ENCODE measurements at regions not wholly inside any gene's neighbourhood (a gene's known extent, or its start where the extent isn't known, plus 50 kb on each side); places are given as distances from the start of the nearest gene placed in this dataset.

DNA sequence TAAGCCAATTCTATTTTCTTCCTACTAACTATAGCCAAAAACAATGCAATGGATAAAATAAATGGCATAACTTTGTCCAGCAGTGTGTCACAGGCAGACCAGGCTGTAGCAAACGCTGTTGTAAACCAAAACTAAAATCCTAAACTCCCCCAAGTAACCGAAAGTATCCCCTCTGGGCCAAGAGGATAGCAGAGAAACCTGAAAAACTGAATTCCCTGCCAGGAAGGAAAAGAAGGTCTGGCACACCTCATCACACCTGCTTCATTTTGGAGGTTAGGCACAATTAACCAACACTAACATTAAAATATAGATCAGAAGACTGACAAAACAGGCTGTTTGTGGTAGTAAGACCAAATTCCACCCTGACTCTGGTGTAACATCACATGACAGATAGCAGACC, 356.8 kb upstream of the C1orf87 start:
- Histone ChIP-seq H3K4me2 (ENCODE audit: low read length) (no peak overlapping the region), H3K36me3 (ENCODE audit: control insufficient read depth, low read length) (no peaks in the 10 kb centered on the region), H3K27me3 (ENCODE audit: control insufficient read depth, low read length) (no peaks in the 10 kb centered on the region), H3K9me3 (ENCODE audit: control insufficient read depth, insufficient read depth, low read length) (no peaks in the 10 kb centered on the region; the same call in 1 of the 2 replicates), H3K4me3 (ENCODE audit: low read length) (no peak overlapping the region), H3K4me1 (ENCODE audit: control insufficient read depth, low read length) (no peaks in the 10 kb centered on the region), H4K20me1 (ENCODE audit: control insufficient read depth, insufficient read depth, low read depth, low read length) (no peaks in the 10 kb centered on the region), H3K79me2 (ENCODE audit: control insufficient read depth, low read length) (no peaks in the 10 kb centered on the region), H3K27ac (ENCODE audit: low read depth, low read length) (no peak overlapping the region), H3K9me2 (replicated peaks; ENCODE audit: control insufficient read depth, low read length) (no peaks in the 10 kb centered on the region), H3F3A (ENCODE audit: control insufficient read depth, insufficient read depth) (no peaks in the 10 kb centered on the region)
- TF ChIP-seq, protein P1, sequence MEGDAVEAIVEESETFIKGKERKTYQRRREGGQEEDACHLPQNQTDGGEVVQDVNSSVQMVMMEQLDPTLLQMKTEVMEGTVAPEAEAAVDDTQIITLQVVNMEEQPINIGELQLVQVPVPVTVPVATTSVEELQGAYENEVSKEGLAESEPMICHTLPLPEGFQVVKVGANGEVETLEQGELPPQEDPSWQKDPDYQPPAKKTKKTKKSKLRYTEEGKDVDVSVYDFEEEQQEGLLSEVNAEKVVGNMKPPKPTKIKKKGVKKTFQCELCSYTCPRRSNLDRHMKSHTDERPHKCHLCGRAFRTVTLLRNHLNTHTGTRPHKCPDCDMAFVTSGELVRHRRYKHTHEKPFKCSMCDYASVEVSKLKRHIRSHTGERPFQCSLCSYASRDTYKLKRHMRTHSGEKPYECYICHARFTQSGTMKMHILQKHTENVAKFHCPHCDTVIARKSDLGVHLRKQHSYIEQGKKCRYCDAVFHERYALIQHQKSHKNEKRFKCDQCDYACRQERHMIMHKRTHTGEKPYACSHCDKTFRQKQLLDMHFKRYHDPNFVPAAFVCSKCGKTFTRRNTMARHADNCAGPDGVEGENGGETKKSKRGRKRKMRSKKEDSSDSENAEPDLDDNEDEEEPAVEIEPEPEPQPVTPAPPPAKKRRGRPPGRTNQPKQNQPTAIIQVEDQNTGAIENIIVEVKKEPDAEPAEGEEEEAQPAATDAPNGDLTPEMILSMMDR (IDR thresholded peaks at IDR 0.05; ENCODE audit: low read depth, low read length, poor library complexity, severe bottlenecking): no peak
- no peak for TF ChIP-seq EZH2phosphoT487 (IDR thresholded peaks at IDR 0.05; ENCODE audit: borderline replicate concordance, low read length)

DNA sequence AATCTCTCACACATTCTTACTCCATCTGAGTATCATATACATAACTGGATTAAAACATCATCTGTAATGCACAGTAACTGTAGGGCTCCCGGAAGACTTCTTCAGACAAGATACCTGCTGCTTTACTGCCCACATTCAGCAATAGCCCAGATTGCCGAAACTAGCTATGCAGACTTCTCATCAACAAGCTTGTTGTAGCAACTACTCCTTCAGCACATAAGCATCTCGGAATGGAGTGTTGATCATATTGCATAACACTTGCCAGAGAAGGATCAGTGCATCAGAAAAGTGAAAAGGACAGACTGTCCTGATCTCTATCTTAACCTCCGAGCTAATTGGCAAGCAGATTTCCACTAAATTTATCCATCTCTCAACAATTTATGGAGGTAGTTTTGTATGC, 354.6 kb upstream of the C1orf87 start:
- no peaks in the 10 kb centered on the region for H3K36me3 ChIP-seq (ENCODE audit: control insufficient read depth, low read length)
- no peak overlapping the region for H3K4me3 ChIP-seq (ENCODE audit: low read length)

DNA sequence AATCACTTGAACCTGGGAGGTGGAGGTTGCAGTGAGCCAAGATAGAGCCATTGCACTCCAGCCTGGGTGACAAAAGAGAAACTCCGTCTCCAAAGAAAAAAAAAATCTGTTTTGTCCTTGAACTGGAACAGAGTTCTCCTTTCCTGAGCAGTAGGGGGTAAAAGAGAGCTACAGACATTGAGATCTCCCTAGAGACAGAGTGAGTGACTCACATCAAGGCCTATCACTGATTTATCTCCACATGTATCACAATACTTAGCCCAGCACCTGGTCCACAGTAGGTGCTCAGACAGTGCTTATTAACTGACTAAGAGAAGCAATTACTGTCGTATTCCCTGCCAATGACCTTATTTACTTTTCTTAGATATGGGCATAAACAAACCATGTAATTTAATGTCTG, 354.1 kb upstream of the C1orf87 start:
- Histone ChIP-seq H4K20me1 (ENCODE audit: control insufficient read depth, insufficient read depth, low read depth, low read length) (no peaks in the 10 kb centered on the region), H3K4me3 (ENCODE audit: low read length) (no peak overlapping the region), H3F3A (ENCODE audit: control insufficient read depth, insufficient read depth) (no peaks in the 10 kb centered on the region), H3K4me1 (ENCODE audit: control insufficient read depth, low read length) (no peaks in the 10 kb centered on the region), H3K27ac (ENCODE audit: low read depth, low read length) (no peak overlapping the region), H3K4me2 (ENCODE audit: low read length) (no peak overlapping the region), H3K79me2 (ENCODE audit: control insufficient read depth, low read length) (no peaks in the 10 kb centered on the region), H3K36me3 (ENCODE audit: control insufficient read depth, low read length) (no peaks in the 10 kb centered on the region), H3K9me3 (ENCODE audit: control insufficient read depth, insufficient read depth, low read length) (no peaks in the 10 kb centered on the region), H3K9me2 (replicated peaks; ENCODE audit: control insufficient read depth, low read length) (no peaks in the 10 kb centered on the region), H3K27me3 (ENCODE audit: control insufficient read depth, low read length) (no peaks in the 10 kb centered on the region)
- TF ChIP-seq, protein P1 (IDR thresholded peaks at IDR 0.05; ENCODE audit: low read depth, low read length, poor library complexity, severe bottlenecking): no peak
- no peak for TF ChIP-seq EZH2phosphoT487 (IDR thresholded peaks at IDR 0.05; ENCODE audit: borderline replicate concordance, low read length)

More for the DNA sequence above, 354.6 kb upstream of the C1orf87 start:
- H3K9me3 ChIP-seq (ENCODE audit: control insufficient read depth, insufficient read depth, low read length): no peaks in the 10 kb centered on the region
- no peaks in the 10 kb centered on the region for H3F3A ChIP-seq (ENCODE audit: control insufficient read depth, insufficient read depth)
- H3K27ac ChIP-seq (ENCODE audit: low read depth, low read length): no peak overlapping the region
- no peaks in the 10 kb centered on the region for H3K4me1 ChIP-seq (ENCODE audit: control insufficient read depth, low read length)
- TF ChIP-seq EZH2phosphoT487 (IDR thresholded peaks at IDR 0.05; ENCODE audit: borderline replicate concordance, low read length): no peak
- TF ChIP-seq, protein P1 (IDR thresholded peaks at IDR 0.05; ENCODE audit: low read depth, low read length, poor library complexity, severe bottlenecking): no peak
- no peaks in the 10 kb centered on the region for H3K79me2 ChIP-seq (ENCODE audit: control insufficient read depth, low read length)
- H3K9me2 ChIP-seq (replicated peaks; ENCODE audit: control insufficient read depth, low read length): no peaks in the 10 kb centered on the region
- no peaks in the 10 kb centered on the region for H3K27me3 ChIP-seq (ENCODE audit: control insufficient read depth, low read length)
- no peak overlapping the region for H3K4me2 ChIP-seq (ENCODE audit: low read length)
- no peaks in the 10 kb centered on the region for H4K20me1 ChIP-seq (ENCODE audit: control insufficient read depth, insufficient read depth, low read depth, low read length)

DNA sequence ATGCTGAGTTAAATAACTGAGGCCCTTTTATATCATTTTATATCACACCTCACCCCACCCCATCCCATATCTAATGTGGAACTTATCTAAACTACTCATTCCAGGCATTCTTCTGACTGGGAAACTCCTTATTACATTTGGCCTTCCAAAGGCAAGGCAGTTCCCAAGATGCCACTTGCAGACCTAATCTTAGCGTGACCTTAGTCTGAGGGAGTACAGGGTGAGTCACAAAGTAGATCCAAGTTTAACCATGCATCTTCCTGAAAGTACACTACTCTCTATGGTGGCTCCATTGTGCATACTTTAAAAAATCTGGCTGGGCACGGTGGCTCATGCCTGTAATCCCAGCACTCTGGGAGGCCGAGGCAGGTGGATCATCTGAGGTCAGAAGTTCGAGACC, 353.6 kb upstream of the C1orf87 start:
- Histone ChIP-seq H3K9me2 (replicated peaks; ENCODE audit: control insufficient read depth, low read length) (no peaks in the 10 kb centered on the region), H3K79me2 (ENCODE audit: control insufficient read depth, low read length) (no peaks in the 10 kb centered on the region), H3K27ac (ENCODE audit: low read depth, low read length) (no peak overlapping the region), H3K4me2 (ENCODE audit: low read length) (no peak overlapping the region), H3K4me1 (ENCODE audit: control insufficient read depth, low read length) (no peaks in the 10 kb centered on the region), H3K27me3 (ENCODE audit: control insufficient read depth, low read length) (no peaks in the 10 kb centered on the region), H3K4me3 (ENCODE audit: low read length) (no peak overlapping the region), H4K20me1 (ENCODE audit: control insufficient read depth, insufficient read depth, low read depth, low read length) (no peaks in the 10 kb centered on the region), H3K36me3 (ENCODE audit: control insufficient read depth, low read length) (no peaks in the 10 kb centered on the region), H3F3A (ENCODE audit: control insufficient read depth, insufficient read depth) (no peaks in the 10 kb centered on the region), H3K9me3 (ENCODE audit: control insufficient read depth, insufficient read depth, low read length) (no peaks in the 10 kb centered on the region)
- TF ChIP-seq, protein P1 (IDR thresholded peaks at IDR 0.05; ENCODE audit: low read depth, low read length, poor library complexity, severe bottlenecking): no peak
- no peak for TF ChIP-seq EZH2phosphoT487 (IDR thresholded peaks at IDR 0.05; ENCODE audit: borderline replicate concordance, low read length)

All from DOHH2 (cell line).